ENCODE measurements at regions not wholly inside any gene's neighbourhood (a gene's known extent, or its start where the extent isn't known, plus 50 kb on each side); places are given as distances from the start of the nearest gene placed in this dataset.

GRCh38 chr16:76038097-76038496, 239.1 kb upstream of the CNTNAP4 start:
- no peak overlapping the region for H2AFZ ChIP-seq (ENCODE audit: low read length)
- DNase-seq (ENCODE audit: low spot score) (no peak), ATAC-seq (no peak), FAIRE-seq (no peak)
- H3K4me3 ChIP-seq (replicated peaks in 1 of 3; ENCODE audit: insufficient read depth in 1 of 3, low read depth in 2 of 3, low read length in 3 of 3), result no peak overlapping the region
- TF ChIP-seq MAFF (IDR thresholded peaks at IDR 0.05; ENCODE audit: low read depth, low read length) (peak; percentile 93), MAFK (conservative IDR thresholded peaks at IDR 0.05 in 1 of 2, IDR thresholded peaks at IDR 0.05 in 1 of 2; ENCODE audit: low read length in 2 of 2) (peak; percentile 80 to 95), FOXA1 (IDR thresholded peaks at IDR 0.05) (no peak), FOXA1 (CRISPR knock-in tag; IDR thresholded peaks at IDR 0.05) (no peak), CAMTA2 (CRISPR knock-in tag; IDR thresholded peaks at IDR 0.05; ENCODE audit: borderline replicate concordance) (no peak)
- BruUV-seq (replicated peaks), result no TSS peak
- ChIA-PET POLR2A (no interaction called here), CTCF (ENCODE audit: low intra/inter-chr PET ratio, low total read pairs) (no interaction called here)
- H3K79me2 ChIP-seq (ENCODE audit: insufficient read depth, low read length), result no peaks in the 10 kb centered on the region
- no peaks in the 10 kb centered on the region for H4K20me1 ChIP-seq (ENCODE audit: insufficient read depth, low read length)
- H3K27me3 ChIP-seq (ENCODE audit: control insufficient read depth in 1 of 2, insufficient read depth in 2 of 2, low read length in 2 of 2), result no peaks in the 10 kb centered on the region
- H3K9me3 ChIP-seq (ENCODE audit: low read length), result peaks cover 24% of the 10 kb centered on the region; the same call in 1 of the 2 replicates
- no peaks in the 10 kb centered on the region for H3K4me1 ChIP-seq (ENCODE audit: insufficient read depth, low read length)
- intact Hi-C loops (cut with micrococcal nuclease; ENCODE audit: unreplicated experiment) (no loop called here), in situ Hi-C loops (cut with HindIII; ENCODE audit: extremely low pct_ligation_motif_present, low pct_unique_long_range_greater_than_20kb) (no loop called here)
- no peak overlapping the region for H3K27ac ChIP-seq (ENCODE audit: extremely low read length, insufficient read depth, low read length)
- no peaks in the 10 kb centered on the region for H3K36me3 ChIP-seq (replicated peaks in 1 of 2; ENCODE audit: control insufficient read depth in 1 of 2, insufficient read depth in 2 of 2, low read length in 2 of 2)
- no peak overlapping the region for H3K9ac ChIP-seq (ENCODE audit: insufficient read depth, low read depth, low read length)
- 0% methylated on average over 1 of the region's 1 CpG for WGBS (ENCODE audit: low lambda C conversion rate)
- no peak overlapping the region for H3K4me2 ChIP-seq (ENCODE audit: low read depth, low read length)

- H3K4me2 ChIP-seq (ENCODE audit: low read depth, low read length), result no peak overlapping the region
- FAIRE-seq, result no peak
- ChIA-PET POLR2A (no interaction called here), CTCF (ENCODE audit: low intra/inter-chr PET ratio, low total read pairs) (no interaction called here)
- H2AFZ ChIP-seq (ENCODE audit: low read length), result no peak overlapping the region
- H4K20me1 ChIP-seq (ENCODE audit: insufficient read depth, low read length), result no peaks in the 10 kb centered on the region
- TF ChIP-seq ZNF138 (CRISPR knock-in tag; IDR thresholded peaks at IDR 0.05; ENCODE audit: low read depth), result no peak
- H3K79me2 ChIP-seq (ENCODE audit: insufficient read depth, low read length), result no peaks in the 10 kb centered on the region
- intact Hi-C loops (cut with micrococcal nuclease; ENCODE audit: unreplicated experiment) (no loop called here), in situ Hi-C loops (cut with HindIII; ENCODE audit: extremely low pct_ligation_motif_present, low pct_unique_long_range_greater_than_20kb) (no loop called here)
- no peak overlapping the region for H3K27ac ChIP-seq (ENCODE audit: extremely low read length, insufficient read depth, low read length)
- no peaks in the 10 kb centered on the region for H3K27me3 ChIP-seq (ENCODE audit: control insufficient read depth in 1 of 2, insufficient read depth in 2 of 2, low read length in 2 of 2)
- no peak for DNase-seq (ENCODE audit: low spot score)
- H3K4me1 ChIP-seq (ENCODE audit: insufficient read depth, low read length), result no peaks in the 10 kb centered on the region
- no peak for ATAC-seq
- WGBS (ENCODE audit: low lambda C conversion rate), result 0% methylated on average over 2 of the region's 2 CpGs
- no peaks in the 10 kb centered on the region for H3K36me3 ChIP-seq (replicated peaks in 1 of 2; ENCODE audit: control insufficient read depth in 1 of 2, insufficient read depth in 2 of 2, low read length in 2 of 2)
- H3K4me3 ChIP-seq (replicated peaks in 1 of 3; ENCODE audit: insufficient read depth in 1 of 3, low read depth in 2 of 3, low read length in 3 of 3), result no peak overlapping the region
- BruUV-seq (replicated peaks), result no TSS peak
- H3K9me3 ChIP-seq (ENCODE audit: low read length), result no peaks in the 10 kb centered on the region
- H3K9ac ChIP-seq (ENCODE audit: insufficient read depth, low read depth, low read length), result no peak overlapping the region
Measured at GRCh38 chr16:76052725-76053124, 224.5 kb upstream of the CNTNAP4 start.

All from HepG2 (cell line).